CD4-positive, alpha-beta memory T cell (primary cell): ENCODE measurements at regions not wholly inside any gene's neighbourhood (a gene's known extent, or its start where the extent isn't known, plus 50 kb on each side); places are given as distances from the start of the nearest gene placed in this dataset.

ENCODE experiments used
- CTCF ChIA-PET: fragments of 350-600 bp; sonication (Branson Sonifier 250); formaldehyde crosslinking; loops from one replicate; lab custom pipeline; 2021; ENCODE audit warnings: inconsistent platforms; ENCODE audit not compliant: partially characterized antibody; lab: Charles Lee
- POLR2A ChIA-PET: fragments of 350-600 bp; sonication (Branson Sonifier 250); formaldehyde crosslinking; loops from one replicate; lab custom pipeline; 2021; ENCODE audit not compliant: partially characterized antibody; lab: Charles Lee
- DNase-seq, 5 donors: peaks; one replicate each; pipeline versions ENCODE4 v3.0.0 to v3.0.0-alpha.2; 2020 to 2022; ENCODE audit warnings: mixed read lengths in 1 of 5
- H3K27ac ChIP-seq: one replicate; pipeline ENCODE4 v1.7.0; 2013; ENCODE audit warnings: low read depth, low read length
- H3K27me3 ChIP-seq: 2 replicates; pipeline ENCODE4 v1.7.0; 2013; ENCODE audit warnings: mild to moderate bottlenecking, low read length, moderate library complexity; ENCODE audit not compliant: insufficient read depth
- H3K36me3 ChIP-seq: 2 replicates; pipeline ENCODE4 v1.7.0; 2013; ENCODE audit warnings: mild to moderate bottlenecking, low read length, moderate library complexity; ENCODE audit not compliant: insufficient read depth
- H3K4me1 ChIP-seq: 2 replicates; pipeline ENCODE4 v1.7.0; 2013; ENCODE audit warnings: mild to moderate bottlenecking, low read length, moderate library complexity; ENCODE audit not compliant: insufficient read depth
- H3K4me3 ChIP-seq, 2 donors: one replicate each; pipeline ENCODE4 v1.7.0; 2013; ENCODE audit warnings: low read length in 2 of 2, mild to moderate bottlenecking in 1 of 2
- H3K9me3 ChIP-seq, 2 donors: one replicate each; pipeline ENCODE4 v1.7.0; 2013; ENCODE audit warnings: low read length in 2 of 2, control low read depth in 1 of 2; ENCODE audit not compliant: control insufficient read depth in 1 of 2
- H3K27ac Mint-ChIP-seq, 7 donors: one replicate each; pipeline ENCODE4 v1.8.0; 2020 to 2021; ENCODE audit warnings: mixed read lengths in 7 of 7, mild to moderate bottlenecking in 6 of 7, inconsistent platforms in 3 of 7, moderate library complexity in 3 of 7
- H3K27me3 Mint-ChIP-seq, 2 donors: one replicate each; pipeline ENCODE4 v1.8.0; 2020 to 2021; ENCODE audit warnings: mixed read lengths in 2 of 2
- H3K36me3 Mint-ChIP-seq, 2 donors: one replicate each; pipeline ENCODE4 v1.8.0; 2020 to 2021; ENCODE audit warnings: mixed read lengths in 2 of 2, inconsistent platforms in 1 of 2, mild to moderate bottlenecking in 1 of 2
- H3K4me1 Mint-ChIP-seq, 4 donors: one replicate each; pipeline ENCODE4 v1.8.0; 2020 to 2021; ENCODE audit warnings: mixed read lengths in 4 of 4, mild to moderate bottlenecking in 1 of 4
- H3K4me3 Mint-ChIP-seq, 8 donors: one replicate each; pipeline ENCODE4 v1.8.0; 2020 to 2021; ENCODE audit warnings: mixed read lengths in 8 of 8, mild to moderate bottlenecking in 7 of 8, moderate library complexity in 6 of 8, inconsistent platforms in 3 of 8
- H3K9me3 Mint-ChIP-seq, 8 donors: one replicate each; pipeline ENCODE4 v1.8.0; 2020 to 2021; ENCODE audit warnings: mixed read lengths in 8 of 8, mild to moderate bottlenecking in 5 of 8, inconsistent platforms in 3 of 8, moderate library complexity in 1 of 8
- intact Hi-C: fragments of 100-400 bp; cut with micrococcal nuclease; formaldehyde crosslinking; loops from one replicate; pipeline ENCODE4 v1.15.1; 2023

DNA sequence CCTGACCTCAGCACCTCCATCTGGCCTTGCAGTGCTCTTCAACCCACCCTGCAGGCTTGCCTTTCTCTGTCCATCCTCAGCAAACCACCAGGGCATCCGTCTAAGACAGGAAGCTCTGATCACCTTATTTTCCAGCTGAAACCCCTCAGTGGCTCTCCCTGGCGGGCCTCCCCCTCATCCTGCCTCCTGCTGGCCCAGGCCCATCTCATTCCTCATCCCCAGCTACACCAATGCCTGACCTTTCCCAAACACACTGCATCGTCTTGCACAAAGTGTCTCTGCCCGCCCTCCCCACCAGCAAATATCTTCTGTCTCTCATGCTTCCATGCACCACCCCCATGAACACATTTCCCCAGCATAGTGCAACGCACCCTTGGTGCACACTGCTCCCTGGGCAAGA lies 205.0 kb downstream of the TOMM20 start:
- Histone ChIP-seq H3K9me3 (no peaks in the 10 kb centered on the region), H3K27me3 (no peaks in the 10 kb centered on the region), H3K4me1 (peaks cover 39% of the 10 kb centered on the region), H3K36me3 (no peaks in the 10 kb centered on the region), H3K4me3 (no peak overlapping the region), H3K27ac (no peak overlapping the region)
- Mint-ChIP-seq H3K4me3 (no peak overlapping the region), H3K27me3 (no peaks in the 10 kb centered on the region), H3K4me1 (peaks cover 29 to 45% (median 42%) of the 10 kb centered on the region in 4 donors), H3K36me3 (no peaks in the 10 kb centered on the region), H3K27ac (peak overlapping the region in 4 of 7 donors; percentile 16 to 75 (median 33)), H3K9me3 (no peaks in the 10 kb centered on the region)
- no peak for DNase-seq
- intact Hi-C loops: no loop called here
- ChIA-PET CTCF (no interaction called here), POLR2A (interaction anchor here (0.7 to 4.5 kb wide), 2 partner anchors 200 to 313 kb away, joined by 4 to 46 read pairs; partner anchors contain the start of gene IRF2BP2)

- H3K36me3 ChIP-seq: no peaks in the 10 kb centered on the region
- Mint-ChIP-seq H3K4me3 (no peak overlapping the region), H3K9me3 (no peaks in the 10 kb centered on the region), H3K36me3 (no peaks in the 10 kb centered on the region), H3K27ac (peak overlapping the region in 2 of 7 donors; percentile 3 to 30), H3K4me1 (peaks cover 25 to 41% (median 38%) of the 10 kb centered on the region in 4 donors), H3K27me3 (no peaks in the 10 kb centered on the region)
- H3K27me3 ChIP-seq: no peaks in the 10 kb centered on the region
- H3K9me3 ChIP-seq: no peaks in the 10 kb centered on the region
- intact Hi-C loops: no loop called here
- CTCF ChIA-PET: no interaction called here
- H3K4me3 ChIP-seq: no peak overlapping the region
- no peak overlapping the region for H3K27ac ChIP-seq
- POLR2A ChIA-PET: interaction anchor here (4.5 kb wide), 1 partner anchor 312 kb away, joined by 46 read pairs; the partner anchor contains the start of gene IRF2BP2
- DNase-seq: no peak
- peaks cover 32% of the 10 kb centered on the region for H3K4me1 ChIP-seq
Measured at GRCh38 chr1:234922987-234923386, 205.7 kb downstream of the TOMM20 start.

DNA sequence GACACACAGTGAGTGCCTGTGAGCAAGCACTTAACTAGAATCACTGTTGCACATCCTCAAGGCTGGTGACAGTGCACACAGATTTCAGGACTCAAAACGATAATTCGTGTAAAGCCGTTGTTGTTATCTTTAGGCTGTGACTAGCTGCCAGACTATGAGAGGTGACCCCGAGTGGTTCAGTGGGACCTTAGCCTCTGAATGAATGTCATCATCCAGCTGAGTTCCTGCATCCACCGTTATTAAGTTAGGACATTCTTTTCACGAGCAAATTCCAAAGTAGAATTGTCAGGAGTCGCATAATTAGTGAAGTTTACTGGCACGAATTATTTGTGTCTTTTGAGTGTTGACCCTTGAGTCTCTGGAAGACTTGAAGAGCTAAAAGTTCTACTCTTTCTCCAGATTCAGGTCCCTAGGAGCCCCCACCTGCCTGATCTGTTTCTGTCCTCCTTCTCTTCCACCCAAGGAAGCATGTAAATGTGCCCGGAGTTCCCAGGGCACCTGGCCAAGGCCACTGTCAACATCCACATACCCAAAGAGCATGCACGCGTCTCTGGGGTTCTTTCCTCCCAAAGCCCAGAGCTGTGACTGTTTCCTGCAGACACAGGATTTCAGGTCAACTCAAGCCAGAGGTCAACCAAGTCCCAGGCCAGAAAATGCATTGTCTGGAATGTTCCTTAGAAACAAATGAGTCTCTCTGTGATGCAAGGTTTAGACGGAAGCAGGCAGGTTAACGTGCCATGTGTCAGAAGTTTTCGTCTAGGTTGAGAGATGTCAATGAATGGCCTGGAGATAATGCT lies 207.2 kb downstream of the TOMM20 start:
- Histone ChIP-seq H3K4me3 (no peak overlapping the region), H3K4me1 (peaks cover 17% of the 10 kb centered on the region), H3K36me3 (no peaks in the 10 kb centered on the region), H3K27ac (no peak overlapping the region), H3K27me3 (no peaks in the 10 kb centered on the region), H3K9me3 (no peaks in the 10 kb centered on the region)
- CTCF ChIA-PET: no interaction called here
- no peak for DNase-seq
- Mint-ChIP-seq H3K36me3 (no peaks in the 10 kb centered on the region), H3K27ac (peak overlapping the region in 3 of 7 donors; percentile 3 to 65 (median 27)), H3K4me3 (no peak overlapping the region), H3K27me3 (no peaks in the 10 kb centered on the region), H3K4me1 (peaks cover 10 to 25% (median 23%) of the 10 kb centered on the region in 4 donors), H3K9me3 (no peaks in the 10 kb centered on the region)
- POLR2A ChIA-PET: no interaction called here
- intact Hi-C loops: no loop called here

GRCh38 chr1:234920843-234921140 lies 207.8 kb downstream of the TOMM20 start:
- ChIA-PET POLR2A (no interaction called here), CTCF (no interaction called here)
- Mint-ChIP-seq H3K27me3 (no peaks in the 10 kb centered on the region), H3K36me3 (no peaks in the 10 kb centered on the region), H3K4me1 (peaks cover 3 to 19% (median 16%) of the 10 kb centered on the region in 4 donors), H3K9me3 (no peaks in the 10 kb centered on the region), H3K4me3 (no peak overlapping the region), H3K27ac (peak overlapping the region in 1 of 7 donors; percentile 48)
- DNase-seq: no peak
- peaks cover 10% of the 10 kb centered on the region for H3K4me1 ChIP-seq
- no peak overlapping the region for H3K4me3 ChIP-seq
- intact Hi-C loops: no loop called here
- H3K9me3 ChIP-seq: no peaks in the 10 kb centered on the region
- H3K27me3 ChIP-seq: no peaks in the 10 kb centered on the region
- no peaks in the 10 kb centered on the region for H3K36me3 ChIP-seq
- H3K27ac ChIP-seq: no peak overlapping the region

DNA sequence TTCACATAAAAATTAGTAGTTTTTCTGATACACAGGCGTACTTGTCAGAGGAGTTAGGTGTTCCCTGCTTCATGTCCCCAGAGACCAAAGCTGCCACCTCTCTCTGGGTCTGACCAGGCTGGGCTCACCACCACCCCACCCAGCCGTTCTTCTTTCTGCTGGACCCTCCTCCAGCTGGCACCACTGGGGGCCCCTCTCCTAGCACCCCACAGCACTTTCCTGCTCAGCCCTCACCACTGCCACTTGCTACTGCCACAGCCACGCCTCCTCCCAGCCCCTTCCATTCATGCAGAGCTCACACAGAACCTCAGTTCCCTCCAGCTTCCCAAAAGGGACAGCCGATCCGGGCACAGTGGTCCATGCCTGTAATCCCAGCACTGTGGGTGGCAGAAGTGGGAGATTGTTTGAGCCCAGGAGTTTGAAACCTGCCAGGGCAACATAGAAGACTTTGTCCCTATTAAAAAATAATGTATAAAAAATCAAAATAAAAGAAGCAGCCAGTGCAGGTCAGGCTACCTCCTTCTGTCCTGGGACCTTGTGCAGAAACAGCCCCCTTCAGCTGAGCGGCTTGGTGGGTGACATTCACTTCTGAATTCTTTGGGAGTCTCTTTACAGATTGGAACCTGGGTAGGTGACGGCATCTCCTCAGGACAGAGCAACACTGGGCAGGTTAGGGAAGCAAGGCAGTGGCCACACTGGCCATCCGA lies 208.3 kb downstream of the TOMM20 start:
- Mint-ChIP-seq H3K27ac (peak overlapping the region in 1 of 7 donors; percentile 78), H3K4me3 (no peak overlapping the region), H3K4me1 (peaks cover 2 to 18% (median 14%) of the 10 kb centered on the region in 4 donors), H3K9me3 (no peaks in the 10 kb centered on the region), H3K36me3 (no peaks in the 10 kb centered on the region), H3K27me3 (no peaks in the 10 kb centered on the region)
- no peak for DNase-seq
- ChIA-PET POLR2A (interaction anchor here (1.7 kb wide), 1 partner anchor 16 kb away, joined by 3 read pairs; no protein-coding TSS in a partner anchor), CTCF (no interaction called here)
- intact Hi-C loops: no loop called here
- no peak overlapping the region for H3K4me3 ChIP-seq
- no peaks in the 10 kb centered on the region for H3K9me3 ChIP-seq
- no peak overlapping the region for H3K27ac ChIP-seq
- no peaks in the 10 kb centered on the region for H3K36me3 ChIP-seq
- peaks cover 5% of the 10 kb centered on the region for H3K4me1 ChIP-seq
- H3K27me3 ChIP-seq: no peaks in the 10 kb centered on the region

DNA sequence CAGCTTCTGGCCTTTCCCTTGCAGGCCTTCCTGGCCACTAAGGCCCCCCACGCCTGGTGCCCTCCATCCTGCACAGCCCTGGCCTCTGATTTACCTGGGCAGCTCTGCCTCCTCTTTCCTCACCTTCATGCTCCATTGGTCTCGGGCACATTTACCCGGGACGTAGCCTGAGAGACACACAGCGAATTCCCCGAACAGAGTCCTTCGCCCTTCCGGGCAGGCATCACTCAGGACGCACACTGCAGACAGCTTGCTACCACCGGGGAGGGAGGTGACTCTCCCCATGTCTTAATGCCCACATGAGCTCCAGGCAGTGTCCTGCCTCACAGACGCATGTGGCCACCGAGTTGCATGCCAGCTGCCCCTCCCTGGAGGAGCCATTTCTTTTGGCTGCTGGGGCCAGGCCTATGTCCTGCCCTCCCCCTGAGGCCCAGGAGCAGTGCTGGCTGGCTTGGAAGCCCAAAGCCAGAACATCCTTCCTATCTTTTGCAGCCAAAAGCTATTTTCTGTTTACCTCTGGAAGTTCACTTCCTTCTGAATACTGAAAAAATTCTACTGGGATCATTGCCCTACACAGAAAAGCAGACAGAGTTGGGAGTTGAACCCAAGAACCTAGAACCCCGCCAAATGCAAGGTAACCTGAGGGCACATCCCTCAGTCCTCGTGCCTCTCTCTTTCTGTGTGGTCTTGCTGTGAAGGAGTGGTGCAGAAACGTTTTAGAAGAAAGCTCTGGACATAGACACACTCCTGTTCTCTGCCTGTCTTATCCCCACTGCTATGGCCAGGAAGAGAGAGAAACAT lies 209.5 kb downstream of the TOMM20 start:
- H3K27ac ChIP-seq: no peak overlapping the region
- intact Hi-C loops: no loop called here
- no peaks in the 10 kb centered on the region for H3K4me1 ChIP-seq
- no peak overlapping the region for H3K4me3 Mint-ChIP-seq
- H3K9me3 Mint-ChIP-seq: peaks cover 0 to 2% (median 0%) of the 10 kb centered on the region in 8 donors
- no peaks in the 10 kb centered on the region for H3K9me3 ChIP-seq
- H3K27me3 ChIP-seq: no peaks in the 10 kb centered on the region
- DNase-seq: no peak
- H3K27ac Mint-ChIP-seq: peak overlapping the region in 2 of 7 donors; percentile 29 to 70
- peaks cover under 1 to 16% (median 8%) of the 10 kb centered on the region in 4 donors for H3K4me1 Mint-ChIP-seq
- H3K36me3 Mint-ChIP-seq: no peaks in the 10 kb centered on the region
- POLR2A ChIA-PET: interaction anchor here (0.7 to 1.7 kb wide), 3 partner anchors 15 to 307 kb away, joined by 3 read pairs; no protein-coding TSS in a partner anchor
- H3K36me3 ChIP-seq: no peaks in the 10 kb centered on the region
- H3K4me3 ChIP-seq: no peak overlapping the region
- H3K27me3 Mint-ChIP-seq: no peaks in the 10 kb centered on the region
- CTCF ChIA-PET: no interaction called here
